Lung (tissue), 11 donors: ENCODE measurements at regions not wholly inside any gene's neighbourhood (a gene's known extent, or its start where the extent isn't known, plus 50 kb on each side); places are given as distances from the start of the nearest gene placed in this dataset.

Experiments
- ATAC-seq: fragments of 200-7000 bp; cut with Tn5 transposase; one replicate; pipeline ENCODE4 v1.9.1; 2020; ENCODE audit warnings: moderate number of reproducible peaks; ENCODE audit not compliant: insufficient read depth, low FRiP score
- DNase-seq, 3 donors: peaks; one replicate each; pipeline ENCODE4 v3.0.0-alpha.2; 2013 to 2017
- H3K27ac ChIP-seq, 2 donors: one replicate each; pipeline ENCODE4 v1.5.1; 2013; ENCODE audit warnings: mild to moderate bottlenecking in 2 of 2, moderate library complexity in 2 of 2, control low read depth in 1 of 2, inconsistent platforms in 1 of 2, low read depth in 1 of 2, low read length in 1 of 2
- H3K27me3 ChIP-seq, 3 donors: one replicate each; pipeline ENCODE4 v1.5.1; 2013; ENCODE audit warnings: low read length in 2 of 3; ENCODE audit not compliant: control insufficient read depth in 3 of 3, insufficient read depth in 3 of 3
- H3K36me3 ChIP-seq, 4 donors: one replicate each; pipeline ENCODE4 v1.5.1; 2013; ENCODE audit warnings: low read length in 4 of 4, mild to moderate bottlenecking in 1 of 4, moderate library complexity in 1 of 4; ENCODE audit not compliant: control insufficient read depth in 4 of 4, insufficient read depth in 4 of 4
- H3K4me1 ChIP-seq, 5 donors: one replicate each; pipeline ENCODE4 v1.5.1; 2013; ENCODE audit warnings: low read length in 5 of 5, mild to moderate bottlenecking in 2 of 5, moderate library complexity in 1 of 5; ENCODE audit not compliant: control insufficient read depth in 5 of 5, insufficient read depth in 5 of 5
- H3K4me3 ChIP-seq: one replicate; pipeline ENCODE4 v1.5.1; 2013; ENCODE audit warnings: mild to moderate bottlenecking, control low read depth, moderate library complexity
- H3K9ac ChIP-seq, 2 donors: one replicate each; pipeline ENCODE4 v1.5.1; 2013; ENCODE audit warnings: low read length in 2 of 2, control low read depth in 1 of 2; ENCODE audit not compliant: insufficient read depth in 1 of 2
- H3K9me3 ChIP-seq, 4 donors: one replicate each; pipeline ENCODE4 v1.5.1; 2013; ENCODE audit warnings: low read length in 3 of 4, mild to moderate bottlenecking in 1 of 4, moderate library complexity in 1 of 4; ENCODE audit not compliant: control insufficient read depth in 4 of 4, insufficient read depth in 3 of 4
- CTCF ChIP-seq: IDR thresholded peaks from 2 replicates; pipeline ENCODE4 v1.5.1; 2012; ENCODE audit warnings: mild to moderate bottlenecking; ENCODE audit errors: control extremely low read depth, extremely low read depth
- WGBS, 2 donors: extraction: QIAGEN DNeasy Blood & Tissue Kit; methylation state at CpG; one replicate each; pipeline ENCODE4 v1.1.7; 2013; 5-methylcytosine and 5-hydroxymethylcytosine counted together
- donor health status: control.
- donor health status: control.
- donor health status: Bipolar disorder and iron deficiency.
- donor health status: healthy.
- donor health status: DM: yes; HTN: yes; CAD: no.

GRCh38 chr2:239905884-239906654 lies 119.1 kb downstream of the NDUFA10 start:
- Histone ChIP-seq H3K27ac (no peak overlapping the region), H3K27me3 (no peaks in the 10 kb centered on the region), H3K36me3 (no peaks in the 10 kb centered on the region), H3K4me3 (no peak overlapping the region), H3K9me3 (peaks cover 0 to 4% (median 0%) of the 10 kb centered on the region in 4 donors), H3K4me1 (peaks cover 0 to 6% (median 4%) of the 10 kb centered on the region in 5 donors), H3K9ac (no peak overlapping the region)
- 96% methylated on average over 18 of the region's 18 CpGs for WGBS, 2 donors
- TF ChIP-seq CTCF = no peak
- DNase-seq (no peak), ATAC-seq (no peak)

GRCh38 chr2:239905306-239905705 lies 119.8 kb downstream of the NDUFA10 start:
- no peak for TF ChIP-seq CTCF
- DNase-seq = no peak
- Histone ChIP-seq H3K4me1 (peaks cover 0 to 6% (median 0%) of the 10 kb centered on the region in 5 donors), H3K36me3 (no peaks in the 10 kb centered on the region), H3K9me3 (peaks cover 0 to 3% (median 0%) of the 10 kb centered on the region in 4 donors), H3K4me3 (no peak overlapping the region), H3K27me3 (no peaks in the 10 kb centered on the region), H3K9ac (no peak overlapping the region), H3K27ac (no peak overlapping the region)
- 98 to 99% methylated on average over 20 of the region's 20 CpGs for WGBS, 2 donors
- ATAC-seq = no peak

GRCh38 chr2:239904496-239904895 lies 120.6 kb downstream of the NDUFA10 start:
- H3K4me3 ChIP-seq = no peak overlapping the region
- no peak for ATAC-seq
- no peak for TF ChIP-seq CTCF
- H3K27me3 ChIP-seq = no peaks in the 10 kb centered on the region
- WGBS, 2 donors = 93 to 100% methylated on average over 4 to 6 of the region's 6 CpGs
- H3K9ac ChIP-seq = no peak overlapping the region
- H3K9me3 ChIP-seq = peaks cover 0 to 2% (median 0%) of the 10 kb centered on the region in 4 donors
- no peaks in the 10 kb centered on the region for H3K36me3 ChIP-seq
- DNase-seq = no peak
- H3K4me1 ChIP-seq = peaks cover 0 to 6% (median 0%) of the 10 kb centered on the region in 5 donors
- no peak overlapping the region for H3K27ac ChIP-seq
